HCT116 (cell line): ENCODE measurements at regions not wholly inside any gene's neighbourhood (a gene's known extent, or its start where the extent isn't known, plus 50 kb on each side); places are given as distances from the start of the nearest gene placed in this dataset.

Experiments used
- ATAC-seq: fragments of 200-7000 bp; cut with Tn5 transposase; 2 replicates; pipeline ENCODE4 v1.9.1; 2020; ENCODE audit warnings: mild to moderate bottlenecking, moderate library complexity
- BruUV-seq: library from RNA; stranded (reverse); fragments of 400-500 nt; replicated peaks from 2 replicates; lab custom pipeline; 2021; lab: Mats Ljungman, UMichigan
- CTCF ChIA-PET: fragments of 300-600 bp; sonication (Branson Sonifier 250); formaldehyde crosslinking; loops from one replicate; lab custom pipeline; 2021; ENCODE audit warnings: antibody characterized with exemption; lab: Charles Lee
- POLR2A ChIA-PET: fragments of 300-600, 350-600 bp; sonication (Branson Sonifier 250); formaldehyde crosslinking; loops from one replicate; lab custom pipeline; 2021; ENCODE audit warnings: antibody characterized with exemption; lab: Charles Lee
- RAD21 ChIA-PET, 2 experiments: fragments of 300-600 bp; sonication (Branson Sonifier 250); formaldehyde crosslinking; loops; one replicate each; lab custom pipeline; 2023; ENCODE audit warnings: low total read pairs in 2 of 2; ENCODE audit not compliant: uncharacterized antibody in 2 of 2, unreplicated experiment in 2 of 2, low non-redundant PET in 1 of 2; lab: Charles Lee
- DNase-seq: peaks from one replicate; pipeline ENCODE4 v3.0.0-alpha.2; 2010; ENCODE audit warnings: low read depth, low spot score
- H2AFZ ChIP-seq: fragments of 200-600 bp; shearing (Covaris generic), sonication (generic); 2 replicates; pipeline ENCODE4 v1.6.1; 2017; ENCODE audit warnings: low read depth, mixed run types, mixed read lengths, antibody characterized with exemption, low read length; ENCODE audit not compliant: poor library complexity, severe bottlenecking
- H3K27ac ChIP-seq: 2 replicates; pipeline ENCODE4 v1.5.1; 2012; ENCODE audit warnings: low read depth, low read length
- H3K27me3 ChIP-seq: fragments of 200-600 bp; sonication (generic); 2 replicates; pipeline ENCODE4 v1.6.1; 2016; ENCODE audit warnings: mixed run types, low read length, mixed read lengths; ENCODE audit not compliant: insufficient read depth
- H3K36me3 ChIP-seq, 2 experiments: fragments of 200-500 bp in 1 of 2; fragments of 200-600 bp in 1 of 2; sonication (Bioruptor generic) in 1 of 2; sonication (generic) in 1 of 2; 2 replicates each; pipeline versions ENCODE4 v1.5.1 to v1.6.1; 2014 to 2016; ENCODE audit warnings: low read length in 2 of 2, inconsistent platforms in 1 of 2, mixed read lengths in 1 of 2, mixed run types in 1 of 2; ENCODE audit not compliant: insufficient read depth in 2 of 2, control insufficient read depth in 1 of 2
- H3K4me1 ChIP-seq, 2 experiments: fragments of 200-600 bp in 1 of 2; sonication (generic) in 1 of 2; 2 replicates each; pipeline versions ENCODE4 v1.5.1 to v1.6.1; 2012 to 2017; ENCODE audit warnings: low read length in 2 of 2, inconsistent platforms in 1 of 2, mild to moderate bottlenecking in 1 of 2, mixed read lengths in 1 of 2, mixed run types in 1 of 2, moderate library complexity in 1 of 2; ENCODE audit not compliant: insufficient read depth in 2 of 2, control insufficient read depth in 1 of 2
- H3K4me2 ChIP-seq: fragments of 200-600 bp; sonication (generic); 2 replicates; pipeline ENCODE4 v1.6.1; 2017; ENCODE audit warnings: mixed run types, low read length, mixed read lengths
- H3K4me3 ChIP-seq, 2 experiments: fragments of 200-600 bp in 1 of 2; sonication (generic) in 1 of 2; replicated peaks in 1 of 2; 2 replicates each; pipeline ENCODE4 v1.5.1; 2011 to 2016; ENCODE audit warnings: low read length in 2 of 2, control low read depth in 1 of 2, low read depth in 1 of 2, mild to moderate bottlenecking in 1 of 2, mixed read lengths in 1 of 2, mixed run types in 1 of 2
- H3K79me2 ChIP-seq: fragments of 200-600 bp; sonication (generic); 2 replicates; pipeline ENCODE4 v1.6.1; 2017; ENCODE audit warnings: mild to moderate bottlenecking, mixed run types, low read length, moderate library complexity, mixed read lengths; ENCODE audit not compliant: insufficient read depth
- H3K9ac ChIP-seq: fragments of 200-600 bp; sonication (generic); 2 replicates; pipeline ENCODE4 v1.6.1; 2016; ENCODE audit warnings: low read length, mixed read lengths
- H3K9me2 ChIP-seq: fragments of 200-600 bp; sonication (generic), shearing (Covaris generic); 2 replicates; pipeline ENCODE4 v1.6.1; 2017; ENCODE audit warnings: mixed run types, mild to moderate bottlenecking, moderate library complexity; ENCODE audit not compliant: insufficient read depth
- H3K9me3 ChIP-seq, 2 experiments: fragments of 200-500 bp in 1 of 2; fragments of 200-600 bp in 1 of 2; sonication (Bioruptor generic) in 1 of 2; sonication (generic) in 1 of 2; 2 replicates each; pipeline ENCODE4 v1.6.1; 2014 to 2017; ENCODE audit warnings: low read length in 2 of 2, mixed read lengths in 2 of 2, inconsistent platforms in 1 of 2, low read depth in 1 of 2, mild to moderate bottlenecking in 1 of 2, mixed run types in 1 of 2, moderate library complexity in 1 of 2; ENCODE audit not compliant: control insufficient read depth in 1 of 2, insufficient read depth in 1 of 2
- H4K20me1 ChIP-seq: fragments of 200-600 bp; sonication (generic), shearing (Covaris generic); 2 replicates; pipeline ENCODE4 v1.6.1; 2017; ENCODE audit warnings: mixed run types, mild to moderate bottlenecking, moderate library complexity; ENCODE audit not compliant: insufficient read depth
- CEBPB ChIP-seq: IDR thresholded peaks from 2 replicates; pipeline ENCODE4 v1.6.1; 2012; ENCODE audit warnings: low read depth
- EZH2 ChIP-seq: fragments of 200-600 bp; sonication (generic); IDR thresholded peaks from 2 replicates; pipeline ENCODE4 v1.6.1; 2017; ENCODE audit warnings: antibody characterized with exemption, mixed run types
- MAX ChIP-seq: IDR thresholded peaks from 2 replicates; pipeline ENCODE4 v1.6.1; 2012
- POLR2A ChIP-seq: IDR thresholded peaks from 2 replicates; pipeline ENCODE4 v1.7.0; 2011; ENCODE audit warnings: borderline replicate concordance; ENCODE audit not compliant: insufficient read depth, insufficient read length; ENCODE audit errors: extremely low read depth
- SRF ChIP-seq: IDR thresholded peaks from 2 replicates; pipeline ENCODE4 v1.6.1; 2012; ENCODE audit warnings: low read depth
- TCF7L2 ChIP-seq: IDR thresholded peaks from 2 replicates; pipeline ENCODE4 v1.7.0; 2011; ENCODE audit warnings: borderline replicate concordance, inconsistent platforms; ENCODE audit not compliant: insufficient read depth, insufficient read length; ENCODE audit errors: extremely low read depth
- YY1 ChIP-seq: IDR thresholded peaks from 2 replicates; pipeline ENCODE4 v1.6.1; 2011; ENCODE audit warnings: low read length, low read depth, moderate library complexity, mild to moderate bottlenecking; ENCODE audit not compliant: insufficient replicate concordance; ENCODE audit errors: extremely low read depth
- ZFX ChIP-seq: fragments of 450-650 bp; IDR thresholded peaks from 2 replicates; pipeline ENCODE4 v1.6.1; 2017
- intact Hi-C: fragments of 100-400 bp; cut with micrococcal nuclease; formaldehyde crosslinking; loops from 2 replicates; pipeline ENCODE4 v1.10.0; 2022

GRCh38 chr14:43204816-43205215 is 1302.3 kb downstream of the FSCB start:
- no peak for ATAC-seq
- CTCF ChIA-PET, result no interaction called here
- Histone ChIP-seq H3K4me2 (no peak overlapping the region), H3K9me3 (no peaks in the 10 kb centered on the region; a peak in 1 of 4 replicates), H3K4me3 (no peak overlapping the region), H3K36me3 (no peaks in the 10 kb centered on the region), H3K27ac (no peak overlapping the region), H4K20me1 (no peaks in the 10 kb centered on the region), H2AFZ (no peak overlapping the region), H3K9me2 (no peaks in the 10 kb centered on the region), H3K79me2 (no peaks in the 10 kb centered on the region), H3K27me3 (no peaks in the 10 kb centered on the region), H3K9ac (no peak overlapping the region), H3K4me1 (no peaks in the 10 kb centered on the region)
- no TSS peak for BruUV-seq
- intact Hi-C loops, result no loop called here
- RAD21 ChIA-PET, result no interaction called here
- DNase-seq, result no peak
- TF ChIP-seq SRF, result no peak
- no peak for TF ChIP-seq POLR2A
- no peak for TF ChIP-seq MAX
- POLR2A ChIA-PET, result no interaction called here

GRCh38 chr14:43200519-43200918 is 1306.6 kb downstream of the FSCB start:
- no peak overlapping the region for H3K27ac ChIP-seq
- no peak for ATAC-seq

More at GRCh38 chr14:43200519-43200918, 1306.6 kb downstream of the FSCB start:
- no peak overlapping the region for H3K9ac ChIP-seq
- no peak overlapping the region for H3K4me3 ChIP-seq
- H3K9me2 ChIP-seq, result no peaks in the 10 kb centered on the region
- BruUV-seq, result no TSS peak
- no peaks in the 10 kb centered on the region for H4K20me1 ChIP-seq
- CTCF ChIA-PET, result no interaction called here
- no peaks in the 10 kb centered on the region for H3K36me3 ChIP-seq
- POLR2A ChIA-PET, result no interaction called here
- no peaks in the 10 kb centered on the region for H3K27me3 ChIP-seq
- no peak overlapping the region for H3K4me2 ChIP-seq
- no peak for TF ChIP-seq SRF
- TF ChIP-seq EZH2, result no peak
- TF ChIP-seq YY1, result no peak
- no peak for TF ChIP-seq CEBPB
- TF ChIP-seq TCF7L2, result no peak
- no peak for TF ChIP-seq ZFX
- H2AFZ ChIP-seq, result no peak overlapping the region
- RAD21 ChIA-PET, result no interaction called here
- intact Hi-C loops, result no loop called here
- H3K4me1 ChIP-seq, result no peaks in the 10 kb centered on the region
- H3K9me3 ChIP-seq, result no peaks in the 10 kb centered on the region
- no peak for DNase-seq
- no peaks in the 10 kb centered on the region for H3K79me2 ChIP-seq
